GM12878 (cell line): ENCODE measurements at regions not wholly inside any gene's neighbourhood (a gene's known extent, or its start where the extent isn't known, plus 50 kb on each side); places are given as distances from the start of the nearest gene placed in this dataset.

Source experiments
- CREB1 ChIP-seq: IDR thresholded peaks from 2 replicates; pipeline ENCODE4 v1.6.1; 2012; ENCODE audit warnings: low read depth, mild to moderate bottlenecking, inconsistent platforms
- EP300 ChIP-seq, 2 experiments: fragments of 150-350 bp in 1 of 2; IDR thresholded peaks; 2 replicates each; pipeline ENCODE4 v1.6.1; 2011 to 2012; ENCODE audit warnings: low read depth in 2 of 2, low read length in 2 of 2, borderline replicate concordance in 1 of 2, improper control_type of control experiment in 1 of 2, inconsistent platforms in 1 of 2; ENCODE audit not compliant: control insufficient read depth in 1 of 2
- NR2C2 ChIP-seq: IDR thresholded peaks from 2 replicates; pipeline ENCODE4 v1.6.1; 2011; ENCODE audit warnings: borderline replicate concordance, low read depth; ENCODE audit not compliant: control insufficient read depth, insufficient read length

DNA sequence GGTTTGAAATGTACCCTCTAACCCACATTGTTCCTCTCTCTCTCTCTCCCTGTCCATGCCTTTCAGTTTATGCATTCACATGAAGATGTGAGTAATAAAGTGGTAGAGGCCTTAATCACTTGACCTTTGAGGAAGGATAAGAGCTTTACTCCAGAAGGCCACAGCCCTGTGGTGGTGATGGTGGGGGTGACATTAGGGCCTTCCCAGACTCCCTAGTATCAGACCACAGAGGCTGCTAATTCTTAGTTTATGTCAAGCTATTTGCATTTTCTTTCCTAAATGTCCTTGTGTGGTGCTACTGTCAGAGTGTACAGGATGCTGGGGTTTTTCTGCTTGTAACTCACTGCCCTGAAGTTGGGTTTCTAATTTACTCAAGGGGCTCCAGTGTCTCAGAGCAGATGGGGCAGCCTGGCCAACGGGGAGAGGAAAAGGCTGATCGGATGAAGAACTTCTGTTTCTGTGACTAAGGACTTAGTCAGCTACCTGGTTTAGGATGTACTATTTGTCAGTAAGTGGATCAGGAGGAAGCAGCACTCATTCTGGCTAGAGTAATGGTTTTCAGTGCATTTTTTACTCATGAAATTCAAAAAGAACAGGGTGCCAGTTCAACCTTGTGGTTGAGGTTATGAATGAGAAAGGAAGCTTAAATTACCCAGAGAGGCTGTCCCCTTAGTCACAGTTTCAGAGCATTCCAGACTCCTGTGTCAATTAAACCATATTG, 509.6 kb upstream of the DIPK2B start:
- TF ChIP-seq EP300 (IDR thresholded peaks at IDR 0.05; ENCODE audit: borderline replicate concordance in 1 of 2, control insufficient read depth in 1 of 2, low read depth in 2 of 2, low read length in 2 of 2), result no peak
- no peak for TF ChIP-seq CREB1
- TF ChIP-seq NR2C2, result no peak
